ENCODE measurements at regions not wholly inside any gene's neighbourhood (a gene's known extent, or its start where the extent isn't known, plus 50 kb on each side); places are given as distances from the start of the nearest gene placed in this dataset.
"Not testable (repeated sequence)": the region's sequence is repeated elsewhere in the genome, so short reads cannot be mapped to it uniquely, and the experiment has no call there.

DNA sequence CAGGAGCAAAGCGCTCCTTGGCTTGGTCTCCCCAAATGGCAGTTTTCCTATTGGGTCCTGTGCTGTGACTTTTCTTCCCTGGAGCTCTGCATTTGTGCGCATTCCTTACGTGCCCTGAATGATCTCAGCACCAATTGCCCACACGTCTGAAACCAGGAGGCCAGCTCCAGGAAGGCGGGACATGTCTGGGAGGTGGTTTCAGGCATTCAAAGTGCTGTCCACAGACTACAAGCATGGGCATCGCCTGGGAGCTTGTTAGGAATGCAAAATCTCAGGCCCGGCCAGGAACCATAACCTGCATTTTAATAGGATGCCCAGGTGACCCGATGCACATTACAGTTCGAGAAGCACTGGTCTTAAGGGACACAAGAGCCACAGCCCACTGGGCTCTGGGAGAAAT, 239.6 kb downstream of the ANKRD60 start:
- CTCF ChIA-PET = no interaction called here
- H3K9me3 Mint-ChIP-seq = no peaks in the 10 kb centered on the region
- no peak overlapping the region for H3K4me3 Mint-ChIP-seq
- H3K36me3 Mint-ChIP-seq = no peaks in the 10 kb centered on the region
- H3K27me3 Mint-ChIP-seq = peaks cover 18% of the 10 kb centered on the region
- DNase-seq = no peak
- no peaks in the 10 kb centered on the region for H3K4me1 Mint-ChIP-seq
- H3K27ac Mint-ChIP-seq = no peak overlapping the region

DNA sequence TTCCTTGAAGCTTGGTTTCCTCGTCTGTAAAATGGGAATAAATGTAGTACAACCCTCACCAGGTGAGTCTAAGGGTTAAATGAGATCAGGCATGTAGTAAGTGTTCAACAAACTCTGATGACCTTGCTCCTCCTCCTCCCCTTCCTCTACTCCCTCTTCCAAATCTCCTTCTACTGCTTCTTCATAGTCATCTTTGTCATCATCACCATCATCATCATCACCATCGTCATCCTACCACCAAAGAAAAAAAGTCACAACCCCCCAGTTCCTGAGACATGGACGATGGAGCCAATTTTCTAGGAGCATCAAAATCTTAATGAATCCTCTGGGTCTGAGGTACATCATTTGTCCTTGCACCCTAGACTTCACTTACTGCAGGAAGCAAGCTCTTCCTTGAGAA, 240.0 kb downstream of the ANKRD60 start:
- DNase-seq = no peak
- Mint-ChIP-seq H3K27me3 (peaks cover 14% of the 10 kb centered on the region), H3K4me1 (no peaks in the 10 kb centered on the region), H3K9me3 (no peaks in the 10 kb centered on the region), H3K4me3 (no peak overlapping the region), H3K36me3 (no peaks in the 10 kb centered on the region), H3K27ac (no peak overlapping the region)
- CTCF ChIA-PET = no interaction called here

DNA sequence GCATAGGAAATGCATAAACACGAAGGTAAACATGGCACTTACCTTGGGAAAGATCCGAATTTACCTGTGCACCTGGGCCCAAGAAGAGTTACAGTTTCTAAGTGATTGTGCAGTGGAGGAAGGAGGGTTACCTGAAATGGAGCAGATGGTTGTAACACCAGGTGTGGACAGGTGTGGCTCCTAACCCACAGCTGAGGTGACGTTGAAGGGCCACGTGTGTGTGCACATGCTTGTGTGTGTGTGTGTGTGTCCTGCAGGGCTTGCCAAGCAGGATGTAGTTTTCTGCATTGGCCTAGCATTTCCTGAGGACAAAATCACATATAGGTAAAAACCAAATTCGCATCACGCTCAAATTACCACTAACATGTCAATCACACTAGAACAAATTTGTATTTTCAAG, 240.8 kb downstream of the ANKRD60 start:
- DNase-seq = no peak
- Mint-ChIP-seq H3K4me3 (no peak overlapping the region), H3K36me3 (no peaks in the 10 kb centered on the region), H3K27ac (no peak overlapping the region), H3K4me1 (no peaks in the 10 kb centered on the region), H3K9me3 (no peaks in the 10 kb centered on the region), H3K27me3 (peaks cover 16% of the 10 kb centered on the region)
- CTCF ChIA-PET = no interaction called here

- Mint-ChIP-seq H3K36me3 (no peaks in the 10 kb centered on the region), H3K4me3 (no peak overlapping the region), H3K4me1 (no peaks in the 10 kb centered on the region), H3K9me3 (no peaks in the 10 kb centered on the region), H3K27ac (no peak overlapping the region), H3K27me3 (peaks cover 14% of the 10 kb centered on the region)
- CTCF ChIA-PET = interaction anchor here (0.6 kb wide), 1 partner anchor 475 kb away, joined by 3 read pairs; no protein-coding TSS in a partner anchor
- no peak for DNase-seq
Measured at GRCh38 chr20:57986666-57987065, 241.8 kb downstream of the ANKRD60 start.

- Mint-ChIP-seq H3K4me3 (no peak overlapping the region), H3K27ac (no peak overlapping the region)
Measured at GRCh38 chr20:57985278-57985677, 243.2 kb downstream of the ANKRD60 start.

GRCh38 chr20:57983082-57983481, 245.4 kb downstream of the ANKRD60 start:
- no peak for DNase-seq
- peaks cover 10% of the 10 kb centered on the region for H3K27me3 Mint-ChIP-seq
- CTCF ChIA-PET = no interaction called here
- no peaks in the 10 kb centered on the region for H3K4me1 Mint-ChIP-seq
- H3K4me3 Mint-ChIP-seq = no peak overlapping the region
- no peaks in the 10 kb centered on the region for H3K36me3 Mint-ChIP-seq
- H3K27ac Mint-ChIP-seq = no peak overlapping the region
- no peaks in the 10 kb centered on the region for H3K9me3 Mint-ChIP-seq

More at GRCh38 chr20:57985278-57985677, 243.2 kb downstream of the ANKRD60 start:
- H3K9me3 Mint-ChIP-seq = no peaks in the 10 kb centered on the region
- no peaks in the 10 kb centered on the region for H3K4me1 Mint-ChIP-seq
- peaks cover 14% of the 10 kb centered on the region for H3K27me3 Mint-ChIP-seq
- no peaks in the 10 kb centered on the region for H3K36me3 Mint-ChIP-seq
- CTCF ChIA-PET = no interaction called here
- DNase-seq = no peak

GRCh38 chr20:57980506-57980905, 247.9 kb downstream of the ANKRD60 start:
- no peak overlapping the region for H3K27ac Mint-ChIP-seq
- H3K4me3 Mint-ChIP-seq = no peak overlapping the region
- no peaks in the 10 kb centered on the region for H3K9me3 Mint-ChIP-seq
- peaks cover 10% of the 10 kb centered on the region for H3K27me3 Mint-ChIP-seq
- H3K36me3 Mint-ChIP-seq = no peaks in the 10 kb centered on the region
- CTCF ChIA-PET = no interaction called here
- H3K4me1 Mint-ChIP-seq = no peaks in the 10 kb centered on the region
- DNase-seq = no peak

DNA sequence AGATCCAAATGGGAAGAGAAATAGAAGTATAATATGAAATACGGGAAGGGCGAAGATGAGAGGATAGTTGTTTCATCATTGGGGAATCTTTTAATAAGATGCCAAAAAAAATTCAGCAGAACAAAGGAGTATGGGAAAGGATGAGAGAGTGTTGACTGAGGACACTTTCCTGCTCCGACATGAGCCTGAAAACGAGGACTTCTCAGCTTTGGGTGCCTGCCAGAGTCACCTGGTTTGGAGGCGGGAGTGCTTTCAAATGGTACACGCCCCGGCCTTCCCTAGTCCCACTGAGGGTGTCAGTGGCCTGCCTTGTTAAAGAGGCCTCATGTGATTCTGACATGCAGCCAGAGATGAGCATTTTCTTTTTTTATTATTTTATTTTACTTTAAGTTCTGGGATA, 250.9 kb downstream of the ANKRD60 start:
- peaks cover 7% of the 10 kb centered on the region for H3K9me3 Mint-ChIP-seq
- no peaks in the 10 kb centered on the region for H3K36me3 Mint-ChIP-seq
- no peaks in the 10 kb centered on the region for H3K4me1 Mint-ChIP-seq
- CTCF ChIA-PET = no interaction called here
- no peak for DNase-seq
- no peak overlapping the region for H3K4me3 Mint-ChIP-seq
- H3K27ac Mint-ChIP-seq = no peak overlapping the region
- peaks cover 7% of the 10 kb centered on the region for H3K27me3 Mint-ChIP-seq

DNA sequence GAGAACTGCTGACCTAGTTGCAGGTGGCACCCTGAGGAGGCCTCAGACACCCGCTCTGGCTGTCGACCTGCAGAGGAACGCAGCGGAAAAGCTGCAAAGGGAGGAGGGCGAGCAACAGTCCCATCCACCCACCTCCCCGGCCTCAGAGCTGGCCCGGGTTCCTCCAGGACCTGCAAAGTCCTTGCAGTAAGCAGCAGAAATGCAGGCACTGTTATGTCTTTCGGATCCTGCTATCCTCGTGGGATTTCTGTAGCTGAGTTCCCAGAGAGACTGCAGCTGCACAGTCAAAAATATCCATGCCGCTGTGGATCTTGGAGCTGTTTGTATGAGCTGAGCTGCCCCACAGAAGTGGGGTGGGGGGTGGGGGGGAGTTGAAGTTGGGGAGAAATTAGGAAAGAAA, 251.3 kb downstream of the ANKRD60 start:
- H3K27me3 Mint-ChIP-seq = peaks cover 4% of the 10 kb centered on the region
- CTCF ChIA-PET = no interaction called here

DNA sequence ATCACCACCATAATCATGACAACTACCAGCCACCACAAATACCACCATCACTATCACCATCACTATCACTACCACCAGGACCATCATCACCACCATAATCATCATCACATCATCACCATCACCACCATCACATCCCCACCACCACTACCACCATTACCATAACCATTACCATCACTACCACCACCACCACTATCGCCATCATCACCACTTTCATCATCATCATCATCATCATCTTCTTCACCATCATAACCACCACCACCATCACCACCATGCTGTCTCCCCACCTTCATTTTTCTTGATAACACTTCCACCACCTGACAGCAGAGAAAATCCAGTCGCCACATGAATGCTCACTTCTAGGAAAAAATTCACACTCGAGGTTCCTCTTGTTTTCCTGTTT, 253.6 kb downstream of the ANKRD60 start:
- no peak overlapping the region for H3K27ac Mint-ChIP-seq
- no peak overlapping the region for H3K4me3 Mint-ChIP-seq
- H3K36me3 Mint-ChIP-seq = no peaks in the 10 kb centered on the region
- H3K4me1 Mint-ChIP-seq = no peaks in the 10 kb centered on the region
- peaks cover 3% of the 10 kb centered on the region for H3K27me3 Mint-ChIP-seq
- no peak for DNase-seq
- CTCF ChIA-PET = no interaction called here
- peaks cover 7% of the 10 kb centered on the region for H3K9me3 Mint-ChIP-seq

More for the DNA sequence above, 251.3 kb downstream of the ANKRD60 start:
- Mint-ChIP-seq H3K27ac (no peak overlapping the region), H3K36me3 (no peaks in the 10 kb centered on the region), H3K4me3 (no peak overlapping the region), H3K4me1 (no peaks in the 10 kb centered on the region), H3K9me3 (peaks cover 7% of the 10 kb centered on the region)
- DNase-seq = no peak

- DNase-seq = no peak
- CTCF ChIA-PET = no interaction called here
- no peak overlapping the region for H3K4me3 Mint-ChIP-seq
- no peaks in the 10 kb centered on the region for H3K36me3 Mint-ChIP-seq
- H3K27me3 Mint-ChIP-seq = peaks cover 8% of the 10 kb centered on the region
- H3K9me3 Mint-ChIP-seq = peaks cover 7% of the 10 kb centered on the region
- H3K4me1 Mint-ChIP-seq = no peaks in the 10 kb centered on the region
- no peak overlapping the region for H3K27ac Mint-ChIP-seq
Measured at GRCh38 chr20:57973886-57974285, 254.6 kb downstream of the ANKRD60 start.

DNA sequence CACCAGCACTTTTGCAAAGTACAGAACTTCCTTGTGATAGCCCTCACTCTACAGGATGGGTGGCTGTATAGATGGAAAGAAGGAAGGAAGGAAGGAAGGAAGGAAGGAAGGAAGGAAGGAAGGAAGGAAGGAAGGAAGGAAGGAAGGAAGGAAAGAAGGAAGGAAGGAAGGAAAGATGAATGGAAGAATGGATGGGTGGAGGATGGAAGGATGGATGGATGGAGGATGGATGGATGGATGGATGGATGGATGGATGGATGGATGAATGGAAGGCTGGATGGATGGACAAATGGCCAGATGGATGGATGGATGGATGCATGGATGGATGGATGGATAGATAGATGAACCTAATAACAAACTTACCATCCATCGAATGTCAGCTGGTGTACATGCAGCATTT, 256.9 kb downstream of the ANKRD60 start:
- H3K9me3 Mint-ChIP-seq, H3K27me3 Mint-ChIP-seq, DNase-seq, H3K4me3 Mint-ChIP-seq, H3K27ac Mint-ChIP-seq, H3K36me3 Mint-ChIP-seq, H3K4me1 Mint-ChIP-seq, CTCF ChIA-PET: not testable (repeated sequence)

DNA sequence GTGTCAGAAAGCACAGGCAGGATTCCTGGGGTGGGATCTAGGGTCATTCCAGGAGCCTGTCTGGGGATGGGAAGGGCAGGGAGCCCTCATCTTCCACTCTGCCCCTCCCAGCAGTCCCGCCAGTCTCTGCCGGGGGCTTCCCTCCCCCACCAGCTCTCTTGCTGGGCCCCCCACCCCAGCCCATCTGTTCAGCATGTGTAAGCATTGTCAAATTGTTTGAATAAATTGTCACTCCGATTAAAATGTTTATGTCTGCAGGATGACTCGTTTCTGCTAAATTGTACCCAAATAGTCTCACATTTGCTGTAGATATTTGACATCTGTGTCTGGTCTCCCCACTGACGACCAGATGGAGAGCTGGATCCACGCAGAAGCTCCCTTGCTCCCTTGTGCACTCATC, 257.6 kb downstream of the ANKRD60 start:
- Mint-ChIP-seq H3K27me3 (peaks cover 8% of the 10 kb centered on the region), H3K4me3 (no peak overlapping the region), H3K4me1 (no peaks in the 10 kb centered on the region), H3K27ac (no peak overlapping the region), H3K9me3 (peaks cover 7% of the 10 kb centered on the region), H3K36me3 (no peaks in the 10 kb centered on the region)
- CTCF ChIA-PET = no interaction called here
- DNase-seq = no peak

DNA sequence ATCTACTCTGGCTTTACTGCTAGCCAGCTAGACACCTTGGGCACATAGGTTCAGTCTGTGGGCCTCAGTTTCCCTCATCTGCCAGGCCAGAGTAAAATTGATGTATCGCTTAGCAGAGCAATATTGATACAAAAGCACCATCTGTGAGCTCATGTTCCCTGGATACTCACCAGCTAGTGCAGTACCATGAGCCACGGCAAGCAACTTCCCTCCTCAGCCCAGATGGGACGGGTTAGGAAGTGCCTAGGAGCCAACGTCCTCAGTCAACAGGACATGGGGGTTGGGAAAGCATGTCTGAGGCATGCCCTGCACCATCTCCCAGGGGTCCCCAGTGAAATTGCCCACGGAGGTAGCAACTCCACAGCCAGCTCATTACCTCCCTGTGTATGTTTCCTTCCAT, 258.3 kb downstream of the ANKRD60 start:
- Mint-ChIP-seq H3K4me1 (no peaks in the 10 kb centered on the region), H3K4me3 (no peak overlapping the region), H3K27ac (no peak overlapping the region), H3K9me3 (peaks cover 6% of the 10 kb centered on the region), H3K36me3 (no peaks in the 10 kb centered on the region), H3K27me3 (peaks cover 13% of the 10 kb centered on the region)
- CTCF ChIA-PET = interaction anchor here (0.6 kb wide), 1 partner anchor 162 kb away, joined by 3 read pairs; no protein-coding TSS in a partner anchor
- DNase-seq = no peak

- H3K27me3 Mint-ChIP-seq = peaks cover 23% of the 10 kb centered on the region
- no peaks in the 10 kb centered on the region for H3K4me1 Mint-ChIP-seq
- H3K27ac Mint-ChIP-seq = no peak overlapping the region
- DNase-seq = no peak
- no peak overlapping the region for H3K4me3 Mint-ChIP-seq
- no peaks in the 10 kb centered on the region for H3K9me3 Mint-ChIP-seq
- CTCF ChIA-PET = no interaction called here
- no peaks in the 10 kb centered on the region for H3K36me3 Mint-ChIP-seq
Measured at GRCh38 chr20:57968120-57968519, 258.3 kb upstream of the PMEPA1 start.

DNA sequence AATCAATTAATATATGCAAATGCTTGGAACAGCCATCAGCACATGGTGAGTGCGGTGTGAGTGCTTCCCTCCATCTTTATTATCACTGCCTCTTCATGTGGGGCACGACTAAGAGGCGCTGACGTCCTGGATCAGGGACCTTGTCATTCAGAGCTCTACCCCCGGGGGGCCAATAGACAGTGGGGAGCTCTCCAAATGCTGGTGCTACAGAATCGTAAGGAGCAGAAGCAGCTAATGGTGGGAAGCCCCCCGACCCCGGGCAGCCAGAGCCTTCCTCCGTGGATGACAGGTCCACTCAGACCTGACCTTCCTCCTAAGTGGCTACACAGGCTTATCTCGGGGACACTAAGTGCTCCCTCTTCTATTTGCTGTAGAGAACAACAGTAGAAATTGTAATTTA, 257.5 kb upstream of the PMEPA1 start:
- no peak overlapping the region for H3K4me3 Mint-ChIP-seq

More for the DNA sequence above, 257.5 kb upstream of the PMEPA1 start:
- no peaks in the 10 kb centered on the region for H3K4me1 Mint-ChIP-seq
- no peak for DNase-seq
- peaks cover 23% of the 10 kb centered on the region for H3K27me3 Mint-ChIP-seq
- CTCF ChIA-PET = no interaction called here
- H3K36me3 Mint-ChIP-seq = no peaks in the 10 kb centered on the region
- H3K9me3 Mint-ChIP-seq = no peaks in the 10 kb centered on the region
- H3K27ac Mint-ChIP-seq = no peak overlapping the region
